ENCODE measurements at regions not wholly inside any gene's neighbourhood (a gene's known extent, or its start where the extent isn't known, plus 50 kb on each side); places are given as distances from the start of the nearest gene placed in this dataset.

- Mint-ChIP-seq H3K36me3 (ENCODE audit: insufficient read depth) (no peaks in the 10 kb centered on the region), H3K27ac (ENCODE audit: low read depth) (no peak overlapping the region), H3K9me3 (no peaks in the 10 kb centered on the region), H3K27me3 (peaks cover 81% of the 10 kb centered on the region), H3K4me1 (no peaks in the 10 kb centered on the region), H3K4me3 (no peak overlapping the region)
- DNase-seq (ENCODE audit: low spot score in 2 of 2) (no peak), ATAC-seq (replicated peaks; ENCODE audit: extremely low read depth, poor library complexity, severe bottlenecking) (no peak)
These were observed 152.0 kb downstream of the WNT7A start for GRCh38 chr3:13727890-13728289.

- DNase-seq (ENCODE audit: low spot score in 2 of 2) (no peak), ATAC-seq (replicated peaks; ENCODE audit: extremely low read depth, poor library complexity, severe bottlenecking) (no peak)
- Mint-ChIP-seq H3K27me3 (peaks cover 41% of the 10 kb centered on the region), H3K27ac (ENCODE audit: low read depth) (no peak overlapping the region), H3K4me3 (no peak overlapping the region), H3K4me1 (no peaks in the 10 kb centered on the region), H3K36me3 (ENCODE audit: insufficient read depth) (no peaks in the 10 kb centered on the region), H3K9me3 (peaks cover 6% of the 10 kb centered on the region)
These were observed 156.1 kb downstream of the WNT7A start for GRCh38 chr3:13723676-13724207.

GRCh38 chr3:13722178-13722577 is 157.7 kb downstream of the WNT7A start:
- peaks cover 6% of the 10 kb centered on the region for H3K9me3 Mint-ChIP-seq
- no peak for DNase-seq (ENCODE audit: low spot score in 2 of 2)
- H3K27ac Mint-ChIP-seq (ENCODE audit: low read depth) = no peak overlapping the region
- no peak overlapping the region for H3K4me3 Mint-ChIP-seq
- no peak for ATAC-seq (replicated peaks; ENCODE audit: extremely low read depth, poor library complexity, severe bottlenecking)
- H3K4me1 Mint-ChIP-seq = no peaks in the 10 kb centered on the region
- peaks cover 31% of the 10 kb centered on the region for H3K27me3 Mint-ChIP-seq
- H3K36me3 Mint-ChIP-seq (ENCODE audit: insufficient read depth) = no peaks in the 10 kb centered on the region

- no peak for ATAC-seq (replicated peaks; ENCODE audit: extremely low read depth, poor library complexity, severe bottlenecking)
- Mint-ChIP-seq H3K36me3 (ENCODE audit: insufficient read depth) (peaks cover 2% of the 10 kb centered on the region), H3K4me1 (no peaks in the 10 kb centered on the region), H3K9me3 (peaks cover 19% of the 10 kb centered on the region), H3K4me3 (no peak overlapping the region), H3K27ac (ENCODE audit: low read depth) (no peak overlapping the region), H3K27me3 (peaks cover 16% of the 10 kb centered on the region)
- DNase-seq (ENCODE audit: low spot score in 2 of 2) = no peak
These were observed 161.4 kb downstream of the WNT7A start for GRCh38 chr3:13718436-13718835.

GRCh38 chr3:13718000-13718399 is 161.9 kb downstream of the WNT7A start:
- ATAC-seq (replicated peaks; ENCODE audit: extremely low read depth, poor library complexity, severe bottlenecking) (no peak), DNase-seq (ENCODE audit: low spot score in 2 of 2) (no peak)
- H3K27ac Mint-ChIP-seq (ENCODE audit: low read depth) = no peak overlapping the region
- no peak overlapping the region for H3K4me3 Mint-ChIP-seq
- H3K9me3 Mint-ChIP-seq = peaks cover 22% of the 10 kb centered on the region
- H3K36me3 Mint-ChIP-seq (ENCODE audit: insufficient read depth) = peaks cover 2% of the 10 kb centered on the region
- H3K27me3 Mint-ChIP-seq = peaks cover 16% of the 10 kb centered on the region
- H3K4me1 Mint-ChIP-seq = no peaks in the 10 kb centered on the region

GRCh38 chr3:13717222-13717895 is 162.5 kb downstream of the WNT7A start:
- ATAC-seq (replicated peaks; ENCODE audit: extremely low read depth, poor library complexity, severe bottlenecking) (no peak), DNase-seq (ENCODE audit: low spot score in 2 of 2) (no peak)
- Mint-ChIP-seq H3K9me3 (peaks cover 18% of the 10 kb centered on the region), H3K27me3 (peaks cover 20% of the 10 kb centered on the region), H3K36me3 (ENCODE audit: insufficient read depth) (peaks cover 2% of the 10 kb centered on the region), H3K27ac (ENCODE audit: low read depth) (no peak overlapping the region), H3K4me3 (no peak overlapping the region), H3K4me1 (no peaks in the 10 kb centered on the region)

- ATAC-seq (replicated peaks; ENCODE audit: extremely low read depth, poor library complexity, severe bottlenecking) (no peak), DNase-seq (ENCODE audit: low spot score in 2 of 2) (no peak)
- H3K4me1 Mint-ChIP-seq = no peaks in the 10 kb centered on the region
- no peak overlapping the region for H3K4me3 Mint-ChIP-seq
- no peak overlapping the region for H3K27ac Mint-ChIP-seq (ENCODE audit: low read depth)
- H3K27me3 Mint-ChIP-seq = peaks cover 26% of the 10 kb centered on the region
- H3K36me3 Mint-ChIP-seq (ENCODE audit: insufficient read depth) = peaks cover 2% of the 10 kb centered on the region
- peaks cover 16% of the 10 kb centered on the region for H3K9me3 Mint-ChIP-seq
These were observed 163.2 kb downstream of the WNT7A start for GRCh38 chr3:13716540-13717221.

GRCh38 chr3:13715961-13716360 is 163.9 kb downstream of the WNT7A start:
- H3K27ac Mint-ChIP-seq (ENCODE audit: low read depth) = no peak overlapping the region
- H3K27me3 Mint-ChIP-seq = peaks cover 34% of the 10 kb centered on the region
- ATAC-seq (replicated peaks; ENCODE audit: extremely low read depth, poor library complexity, severe bottlenecking) = no peak
- H3K9me3 Mint-ChIP-seq = peaks cover 16% of the 10 kb centered on the region
- no peak overlapping the region for H3K4me3 Mint-ChIP-seq
- no peaks in the 10 kb centered on the region for H3K4me1 Mint-ChIP-seq
- peaks cover 3% of the 10 kb centered on the region for H3K36me3 Mint-ChIP-seq (ENCODE audit: insufficient read depth)
- no peak for DNase-seq (ENCODE audit: low spot score in 2 of 2)

GRCh38 chr3:13715167-13715954 is 164.5 kb downstream of the WNT7A start:
- Mint-ChIP-seq H3K36me3 (ENCODE audit: insufficient read depth) (peaks cover 3% of the 10 kb centered on the region), H3K4me3 (no peak overlapping the region), H3K4me1 (no peaks in the 10 kb centered on the region), H3K27ac (ENCODE audit: low read depth) (no peak overlapping the region), H3K9me3 (peaks cover 16% of the 10 kb centered on the region), H3K27me3 (peaks cover 40% of the 10 kb centered on the region)
- ATAC-seq (replicated peaks; ENCODE audit: extremely low read depth, poor library complexity, severe bottlenecking) = no peak
- peak in 1 of 2 donors; percentile 5 for DNase-seq (ENCODE audit: low spot score in 2 of 2)

- peaks cover 3% of the 10 kb centered on the region for H3K36me3 Mint-ChIP-seq (ENCODE audit: insufficient read depth)
- peak in 1 of 2 donors; percentile 4 for DNase-seq (ENCODE audit: low spot score in 2 of 2)
- H3K9me3 Mint-ChIP-seq = peaks cover 16% of the 10 kb centered on the region
These were observed 165.5 kb downstream of the FBLN2 start for GRCh38 chr3:13714251-13714916.

GRCh38 chr3:13713396-13713795 is 164.5 kb downstream of the FBLN2 start:
- Mint-ChIP-seq H3K27me3 (peaks cover 59% of the 10 kb centered on the region), H3K27ac (ENCODE audit: low read depth) (no peak overlapping the region), H3K36me3 (ENCODE audit: insufficient read depth) (peaks cover 3% of the 10 kb centered on the region), H3K4me3 (no peak overlapping the region), H3K9me3 (peaks cover 21% of the 10 kb centered on the region), H3K4me1 (no peaks in the 10 kb centered on the region)
- DNase-seq (ENCODE audit: low spot score in 2 of 2) (no peak), ATAC-seq (replicated peaks; ENCODE audit: extremely low read depth, poor library complexity, severe bottlenecking) (no peak)

More at GRCh38 chr3:13714251-13714916, 165.5 kb downstream of the FBLN2 start:
- Mint-ChIP-seq H3K4me3 (no peak overlapping the region), H3K27me3 (peaks cover 49% of the 10 kb centered on the region), H3K27ac (ENCODE audit: low read depth) (no peak overlapping the region), H3K4me1 (no peaks in the 10 kb centered on the region)
- ATAC-seq (replicated peaks; ENCODE audit: extremely low read depth, poor library complexity, severe bottlenecking) = no peak

- peaks cover 4% of the 10 kb centered on the region for H3K36me3 Mint-ChIP-seq (ENCODE audit: insufficient read depth)
- H3K27ac Mint-ChIP-seq (ENCODE audit: low read depth) = no peak overlapping the region
- H3K4me1 Mint-ChIP-seq = no peaks in the 10 kb centered on the region
- H3K9me3 Mint-ChIP-seq = peaks cover 21% of the 10 kb centered on the region
- peaks cover 66% of the 10 kb centered on the region for H3K27me3 Mint-ChIP-seq
- ATAC-seq (replicated peaks; ENCODE audit: extremely low read depth, poor library complexity, severe bottlenecking) = no peak
- no peak for DNase-seq (ENCODE audit: low spot score in 2 of 2)
- H3K4me3 Mint-ChIP-seq = no peak overlapping the region
These were observed 163.8 kb downstream of the FBLN2 start for GRCh38 chr3:13712682-13713180.

All from central memory CD8-positive, alpha-beta T cell (primary cell).